ENCODE measurements at regions not wholly inside any gene's neighbourhood (a gene's known extent, or its start where the extent isn't known, plus 50 kb on each side); places are given as distances from the start of the nearest gene placed in this dataset.

DNA sequence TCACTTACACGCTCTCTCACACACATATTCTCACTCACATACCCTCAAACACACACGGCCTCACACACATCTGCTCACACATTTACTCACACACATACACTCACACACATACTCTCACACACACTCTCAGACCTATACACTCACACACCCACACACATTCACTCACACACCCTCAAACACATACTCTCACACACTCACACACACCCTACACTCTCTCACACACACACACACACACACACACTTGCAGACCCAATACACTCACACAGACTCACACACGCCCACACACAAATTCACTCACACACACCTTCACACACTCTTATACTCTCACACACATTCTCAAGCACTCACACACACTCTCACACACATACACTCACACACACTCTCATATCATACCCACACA lies 155.5 kb upstream of the BACE2 start:
- no peak overlapping the region for H3K27ac ChIP-seq (ENCODE audit: low read depth, low read length)
- H3K4me3 ChIP-seq (ENCODE audit: low read length): no peak overlapping the region
- no peaks in the 10 kb centered on the region for H3K4me1 ChIP-seq (ENCODE audit: insufficient read depth, low read length)
- ChIA-PET POLR2A (no interaction called here), CTCF (no interaction called here)
- H3K27me3 ChIP-seq (ENCODE audit: insufficient read depth, low read length, poor library complexity, severe bottlenecking): no peaks in the 10 kb centered on the region
- no peaks in the 10 kb centered on the region for H3K36me3 ChIP-seq (ENCODE audit: insufficient read depth, low read length)
- Mint-ChIP-seq H3K4me3 (no peak overlapping the region), H3K4me1 (no peaks in the 10 kb centered on the region), H3K27ac (no peak overlapping the region), H3K27me3 (peaks cover 0 to 3% of the 10 kb centered on the region in 2 donors), H3K36me3 (no peaks in the 10 kb centered on the region), H3K9me3 (no peaks in the 10 kb centered on the region)
- no peak for DNase-seq
- no peaks in the 10 kb centered on the region for H3K9me3 ChIP-seq (ENCODE audit: low read length)

GRCh38 chr21:41016472-41016871 lies 151.5 kb upstream of the BACE2 start:
- Histone ChIP-seq H3K9me3 (ENCODE audit: low read length) (no peaks in the 10 kb centered on the region), H3K36me3 (ENCODE audit: insufficient read depth, low read length) (no peaks in the 10 kb centered on the region), H3K27ac (ENCODE audit: low read depth, low read length) (no peak overlapping the region), H3K27me3 (ENCODE audit: insufficient read depth, low read length, poor library complexity, severe bottlenecking) (no peaks in the 10 kb centered on the region), H3K4me1 (ENCODE audit: insufficient read depth, low read length) (no peaks in the 10 kb centered on the region), H3K4me3 (ENCODE audit: low read length) (no peak overlapping the region)
- H3K27me3 Mint-ChIP-seq: peaks cover 0 to 3% of the 10 kb centered on the region in 2 donors
- ChIA-PET CTCF (no interaction called here), POLR2A (no interaction called here)
- H3K9me3 Mint-ChIP-seq: peaks cover 0 to 3% (median 2%) of the 10 kb centered on the region in 5 donors
- H3K36me3 Mint-ChIP-seq: no peaks in the 10 kb centered on the region
- H3K4me1 Mint-ChIP-seq: no peaks in the 10 kb centered on the region
- no peak for DNase-seq
- H3K4me3 Mint-ChIP-seq: no peak overlapping the region
- H3K27ac Mint-ChIP-seq: no peak overlapping the region

- CTCF ChIA-PET: no interaction called here
Measured at GRCh38 chr21:41018431-41018830, 149.5 kb upstream of the BACE2 start.

GRCh38 chr21:41023936-41024335 lies 144.0 kb upstream of the BACE2 start:
- Mint-ChIP-seq H3K4me1 (no peaks in the 10 kb centered on the region), H3K27ac (no peak overlapping the region), H3K27me3 (no peaks in the 10 kb centered on the region), H3K36me3 (no peaks in the 10 kb centered on the region), H3K9me3 (peaks cover 0 to 3% (median 0%) of the 10 kb centered on the region in 5 donors), H3K4me3 (no peak overlapping the region)
- no peak for DNase-seq
- ChIA-PET POLR2A (no interaction called here), CTCF (no interaction called here)
- Histone ChIP-seq H3K4me3 (ENCODE audit: low read length) (no peak overlapping the region), H3K36me3 (ENCODE audit: insufficient read depth, low read length) (no peaks in the 10 kb centered on the region), H3K4me1 (ENCODE audit: insufficient read depth, low read length) (no peaks in the 10 kb centered on the region), H3K27ac (ENCODE audit: low read depth, low read length) (no peak overlapping the region), H3K27me3 (ENCODE audit: insufficient read depth, low read length, poor library complexity, severe bottlenecking) (no peaks in the 10 kb centered on the region), H3K9me3 (ENCODE audit: low read length) (no peaks in the 10 kb centered on the region)

More at GRCh38 chr21:41018431-41018830, 149.5 kb upstream of the BACE2 start:
- H3K9me3 Mint-ChIP-seq: peaks cover 0 to 3% (median 2%) of the 10 kb centered on the region in 5 donors
- DNase-seq: no peak
- Histone ChIP-seq H3K27me3 (ENCODE audit: insufficient read depth, low read length, poor library complexity, severe bottlenecking) (no peaks in the 10 kb centered on the region), H3K27ac (ENCODE audit: low read depth, low read length) (no peak overlapping the region), H3K4me1 (ENCODE audit: insufficient read depth, low read length) (no peaks in the 10 kb centered on the region), H3K36me3 (ENCODE audit: insufficient read depth, low read length) (no peaks in the 10 kb centered on the region), H3K9me3 (ENCODE audit: low read length) (no peaks in the 10 kb centered on the region), H3K4me3 (ENCODE audit: low read length) (no peak overlapping the region)
- H3K27me3 Mint-ChIP-seq: peaks cover 0 to 3% of the 10 kb centered on the region in 2 donors
- no peak overlapping the region for H3K27ac Mint-ChIP-seq
- POLR2A ChIA-PET: no interaction called here
- H3K4me3 Mint-ChIP-seq: no peak overlapping the region
- no peaks in the 10 kb centered on the region for H3K36me3 Mint-ChIP-seq
- H3K4me1 Mint-ChIP-seq: no peaks in the 10 kb centered on the region

DNA sequence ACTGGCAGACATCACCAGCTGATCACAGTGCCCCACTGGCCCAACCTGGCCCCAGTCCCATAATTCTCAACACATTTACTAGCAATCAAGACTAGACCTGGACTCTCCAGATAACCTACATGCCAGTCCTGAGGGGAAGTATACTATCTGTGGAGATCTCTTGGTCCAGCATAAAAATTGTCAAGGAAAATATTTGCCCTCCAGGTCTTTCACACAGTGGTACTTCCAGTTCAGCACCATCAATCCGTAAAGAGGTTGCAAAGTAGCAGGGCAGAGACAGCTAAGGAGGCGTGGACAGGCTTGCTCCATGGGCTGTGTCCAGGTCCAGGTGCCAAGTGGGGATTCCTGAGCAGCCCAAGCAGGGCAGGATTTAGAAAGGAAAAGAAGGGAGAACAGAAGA lies 143.6 kb upstream of the BACE2 start:
- no peak overlapping the region for H3K27ac Mint-ChIP-seq
- no peak overlapping the region for H3K4me3 Mint-ChIP-seq
- CTCF ChIA-PET: no interaction called here
- H3K9me3 Mint-ChIP-seq: peaks cover 0 to 3% (median 0%) of the 10 kb centered on the region in 5 donors
- DNase-seq: no peak
- H3K36me3 Mint-ChIP-seq: no peaks in the 10 kb centered on the region
- POLR2A ChIA-PET: no interaction called here
- H3K9me3 ChIP-seq (ENCODE audit: low read length): no peaks in the 10 kb centered on the region
- no peaks in the 10 kb centered on the region for H3K27me3 ChIP-seq (ENCODE audit: insufficient read depth, low read length, poor library complexity, severe bottlenecking)
- H3K27ac ChIP-seq (ENCODE audit: low read depth, low read length): no peak overlapping the region
- no peaks in the 10 kb centered on the region for H3K4me1 ChIP-seq (ENCODE audit: insufficient read depth, low read length)
- no peaks in the 10 kb centered on the region for H3K4me1 Mint-ChIP-seq
- H3K36me3 ChIP-seq (ENCODE audit: insufficient read depth, low read length): no peaks in the 10 kb centered on the region
- H3K4me3 ChIP-seq (ENCODE audit: low read length): no peak overlapping the region
- no peaks in the 10 kb centered on the region for H3K27me3 Mint-ChIP-seq

DNA sequence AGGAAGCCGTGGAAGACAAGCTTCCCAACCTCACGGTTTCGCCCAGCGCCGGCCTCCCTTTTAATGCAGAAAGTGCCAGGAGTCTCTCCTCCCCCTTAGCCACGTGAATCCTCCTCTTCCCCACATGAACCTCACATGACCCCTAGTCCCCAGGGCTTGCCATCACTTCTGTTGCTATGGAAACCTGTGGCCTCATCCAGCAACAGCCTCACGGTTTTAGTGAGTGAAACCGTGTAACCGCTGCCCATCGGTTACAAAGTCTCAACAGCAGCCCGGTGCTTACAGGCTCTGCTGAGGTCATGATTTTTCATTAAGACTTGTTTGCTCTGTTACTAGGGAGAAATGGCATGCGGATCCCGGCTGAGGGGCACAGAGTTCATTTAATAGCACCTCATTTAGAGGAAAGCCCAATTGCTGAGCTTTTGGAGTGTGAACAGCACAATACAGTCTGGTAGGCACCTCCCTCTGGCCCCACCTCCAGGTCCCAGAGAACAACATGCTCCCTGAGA lies 143.2 kb upstream of the BACE2 start:
- CTCF ChIA-PET: no interaction called here
- H3K27me3 ChIP-seq (ENCODE audit: insufficient read depth, low read length, poor library complexity, severe bottlenecking): no peaks in the 10 kb centered on the region
- Mint-ChIP-seq H3K36me3 (no peaks in the 10 kb centered on the region), H3K4me1 (no peaks in the 10 kb centered on the region), H3K27me3 (no peaks in the 10 kb centered on the region), H3K9me3 (peaks cover 0 to 3% (median 0%) of the 10 kb centered on the region in 5 donors), H3K27ac (no peak overlapping the region), H3K4me3 (no peak overlapping the region)
- POLR2A ChIA-PET: no interaction called here
- no peak overlapping the region for H3K27ac ChIP-seq (ENCODE audit: low read depth, low read length)
- H3K9me3 ChIP-seq (ENCODE audit: low read length): no peaks in the 10 kb centered on the region
- no peaks in the 10 kb centered on the region for H3K36me3 ChIP-seq (ENCODE audit: insufficient read depth, low read length)
- no peak for DNase-seq
- H3K4me1 ChIP-seq (ENCODE audit: insufficient read depth, low read length): no peaks in the 10 kb centered on the region
- H3K4me3 ChIP-seq (ENCODE audit: low read length): no peak overlapping the region

GRCh38 chr21:41029571-41029970 lies 138.4 kb upstream of the BACE2 start:
- ChIA-PET POLR2A (no interaction called here), CTCF (no interaction called here)
- peaks cover 0 to 5% (median 3%) of the 10 kb centered on the region in 5 donors for H3K9me3 Mint-ChIP-seq
- H3K27me3 ChIP-seq (ENCODE audit: insufficient read depth, low read length, poor library complexity, severe bottlenecking): no peaks in the 10 kb centered on the region
- H3K27me3 Mint-ChIP-seq: peaks cover 0 to 9% of the 10 kb centered on the region in 2 donors
- H3K4me1 ChIP-seq (ENCODE audit: insufficient read depth, low read length): no peaks in the 10 kb centered on the region
- H3K27ac ChIP-seq (ENCODE audit: low read depth, low read length): no peak overlapping the region
- no peaks in the 10 kb centered on the region for H3K36me3 Mint-ChIP-seq
- no peaks in the 10 kb centered on the region for H3K9me3 ChIP-seq (ENCODE audit: low read length)
- no peak overlapping the region for H3K4me3 Mint-ChIP-seq
- DNase-seq: no peak
- no peaks in the 10 kb centered on the region for H3K36me3 ChIP-seq (ENCODE audit: insufficient read depth, low read length)
- no peak overlapping the region for H3K4me3 ChIP-seq (ENCODE audit: low read length)
- H3K27ac Mint-ChIP-seq: no peak overlapping the region
- H3K4me1 Mint-ChIP-seq: no peaks in the 10 kb centered on the region

DNA sequence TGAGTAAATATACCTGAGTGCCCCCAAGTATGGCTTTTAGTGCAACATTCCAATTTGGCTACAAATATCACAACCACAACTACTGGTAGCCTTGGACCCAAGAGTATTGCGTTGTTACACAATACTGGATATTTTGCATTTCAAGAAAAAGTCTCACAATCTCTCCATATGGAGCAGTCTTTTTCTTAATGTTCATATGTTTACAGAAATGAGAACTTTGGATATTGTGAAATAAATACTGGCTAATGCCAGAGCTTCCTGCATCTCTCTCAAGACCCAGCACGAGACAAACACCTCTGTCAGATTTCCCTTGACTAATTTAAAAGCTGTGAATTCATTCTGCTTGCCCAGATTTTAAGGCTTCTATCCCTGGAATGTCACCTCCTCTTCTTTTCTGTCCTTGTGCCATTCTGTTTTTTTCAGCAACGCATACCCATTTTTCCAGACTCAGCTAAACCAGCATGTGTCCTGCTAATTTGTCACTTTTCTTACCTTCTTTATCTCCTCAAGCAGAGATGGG lies 136.2 kb upstream of the BACE2 start:
- Histone ChIP-seq H3K4me1 (ENCODE audit: insufficient read depth, low read length) (no peaks in the 10 kb centered on the region), H3K27ac (ENCODE audit: low read depth, low read length) (no peak overlapping the region), H3K4me3 (ENCODE audit: low read length) (no peak overlapping the region), H3K36me3 (ENCODE audit: insufficient read depth, low read length) (no peaks in the 10 kb centered on the region), H3K27me3 (ENCODE audit: insufficient read depth, low read length, poor library complexity, severe bottlenecking) (no peaks in the 10 kb centered on the region), H3K9me3 (ENCODE audit: low read length) (no peaks in the 10 kb centered on the region)
- Mint-ChIP-seq H3K36me3 (no peaks in the 10 kb centered on the region), H3K27me3 (peaks cover 0 to 9% of the 10 kb centered on the region in 2 donors), H3K4me1 (no peaks in the 10 kb centered on the region), H3K4me3 (no peak overlapping the region), H3K27ac (no peak overlapping the region), H3K9me3 (peaks cover 0 to 5% (median 2%) of the 10 kb centered on the region in 5 donors)
- ChIA-PET CTCF (no interaction called here), POLR2A (no interaction called here)
- DNase-seq: no peak

- H3K9me3 Mint-ChIP-seq: peaks cover 0 to 5% (median 2%) of the 10 kb centered on the region in 5 donors
- H3K4me1 Mint-ChIP-seq: no peaks in the 10 kb centered on the region
- H3K27ac Mint-ChIP-seq: no peak overlapping the region
- peaks cover 0 to 9% of the 10 kb centered on the region in 2 donors for H3K27me3 Mint-ChIP-seq
- no peaks in the 10 kb centered on the region for H3K36me3 ChIP-seq (ENCODE audit: insufficient read depth, low read length)
- H3K9me3 ChIP-seq (ENCODE audit: low read length): no peaks in the 10 kb centered on the region
- no peak overlapping the region for H3K4me3 Mint-ChIP-seq
- no peak overlapping the region for H3K4me3 ChIP-seq (ENCODE audit: low read length)
- H3K27me3 ChIP-seq (ENCODE audit: insufficient read depth, low read length, poor library complexity, severe bottlenecking): no peaks in the 10 kb centered on the region
- H3K27ac ChIP-seq (ENCODE audit: low read depth, low read length): no peak overlapping the region
- DNase-seq: no peak
- POLR2A ChIA-PET: no interaction called here
- CTCF ChIA-PET: no interaction called here
- H3K4me1 ChIP-seq (ENCODE audit: insufficient read depth, low read length): no peaks in the 10 kb centered on the region
- H3K36me3 Mint-ChIP-seq: no peaks in the 10 kb centered on the region
Measured at GRCh38 chr21:41032541-41032940, 135.4 kb upstream of the BACE2 start.

Measured in CD8-positive, alpha-beta memory T cell (primary cell).